GM12892 (cell line): ENCODE measurements at regions not wholly inside any gene's neighbourhood (a gene's known extent, or its start where the extent isn't known, plus 50 kb on each side); places are given as distances from the start of the nearest gene placed in this dataset.

Experiments
- POLR2A ChIP-seq: IDR thresholded peaks from 2 replicates; pipeline ENCODE4 v1.6.1; 2011; ENCODE audit warnings: low read depth, low read length, control low read depth
- POLR2AphosphoS5 ChIP-seq: IDR thresholded peaks from 2 replicates; pipeline ENCODE4 v1.6.1; 2011; ENCODE audit warnings: low read depth, low read length, control low read depth
- TAF1 ChIP-seq: IDR thresholded peaks from 2 replicates; pipeline ENCODE4 v1.6.1; 2011; ENCODE audit warnings: low read depth, mild to moderate bottlenecking, control low read depth, low read length, borderline replicate concordance

- TF ChIP-seq POLR2A (no peak), TAF1 (no peak), POLR2AphosphoS5 (no peak)
Measured at GRCh38 chr16:17925761-17926160, 410.8 kb downstream of the NPIPA8 start.
